SK-N-SH (cell line): ENCODE measurements at regions not wholly inside any gene's neighbourhood (a gene's known extent, or its start where the extent isn't known, plus 50 kb on each side); places are given as distances from the start of the nearest gene placed in this dataset.

Source experiments
- CTCF ChIA-PET: fragments of 300-600, 350-600 bp; formaldehyde crosslinking; extraction: SDS; loops from one replicate; lab custom pipeline; 2021; lab: Yijun Ruan, JAX
- POLR2A ChIA-PET: fragments of 350-600 bp; sonication (Branson Sonifier 250); formaldehyde crosslinking; extraction: SDS; loops from one replicate; lab custom pipeline; 2020; ENCODE audit warnings: antibody characterized with exemption, inconsistent platforms; lab: Yijun Ruan, JAX
- DNase-seq: peaks from one replicate; pipeline ENCODE4 v3.0.0; 2012
- H2AFZ ChIP-seq: fragments of 200-600 bp; sonication (generic); 2 replicates; pipeline ENCODE4 v1.8.1; 2016; ENCODE audit warnings: antibody characterized with exemption, mild to moderate bottlenecking, low read depth
- H3F3A ChIP-seq: fragments of 200-600 bp; sonication (generic); replicated peaks from 2 replicates; pipeline ENCODE3; 2016; ENCODE audit warnings: antibody characterized with exemption, mild to moderate bottlenecking; ENCODE audit not compliant: insufficient read depth
- H3K27ac ChIP-seq, 2 experiments: fragments of 200-500 bp in 1 of 2; fragments of 200-600 bp in 1 of 2; sonication (Bioruptor generic) in 1 of 2; sonication (generic), shearing (Covaris generic) in 1 of 2; 2 replicates each; pipeline versions ENCODE4 v1.5.1 to v1.6.1; 2014 to 2016; ENCODE audit warnings: low read depth in 2 of 2, inconsistent platforms in 1 of 2, low read length in 1 of 2, mild to moderate bottlenecking in 1 of 2, mixed read lengths in 1 of 2
- H3K27me3 ChIP-seq: fragments of 200-600 bp; sonication (generic), shearing (Covaris generic); 2 replicates; pipeline ENCODE4 v1.6.1; 2016; ENCODE audit warnings: mixed run types; ENCODE audit not compliant: insufficient read depth
- H3K36me3 ChIP-seq, 2 experiments: fragments of 200-500 bp in 1 of 2; fragments of 200-600 bp in 1 of 2; sonication (Bioruptor generic) in 1 of 2; sonication (generic) in 1 of 2; replicated peaks in 1 of 2; 2 replicates each; pipeline versions ENCODE3 to v1.5.1; 2014 to 2016; ENCODE audit warnings: low read length in 1 of 2, mild to moderate bottlenecking in 1 of 2; ENCODE audit not compliant: insufficient read depth in 2 of 2, control insufficient read depth in 1 of 2
- H3K4me1 ChIP-seq, 2 experiments: fragments of 200-500 bp in 1 of 2; fragments of 200-600 bp in 1 of 2; sonication (Bioruptor generic) in 1 of 2; sonication (generic), shearing (Covaris generic) in 1 of 2; 2 replicates each; pipeline versions ENCODE4 v1.5.1 to v1.6.1; 2014 to 2016; ENCODE audit warnings: low read depth in 1 of 2, low read length in 1 of 2, mixed run types in 1 of 2; ENCODE audit not compliant: insufficient read depth in 2 of 2, control insufficient read depth in 1 of 2
- H3K4me2 ChIP-seq: fragments of 200-600 bp; sonication (generic), shearing (Covaris generic); 2 replicates; pipeline ENCODE4 v1.6.1; 2017; ENCODE audit warnings: mixed run types
- H3K4me3 ChIP-seq, 2 experiments: fragments of 200-500 bp in 1 of 2; fragments of 200-600 bp in 1 of 2; sonication (Bioruptor generic) in 1 of 2; sonication (generic), shearing (Covaris generic) in 1 of 2; 2 replicates each; pipeline versions ENCODE4 v1.5.1 to v1.8.1; 2014 to 2016; ENCODE audit warnings: low read depth in 2 of 2, inconsistent platforms in 1 of 2, low read length in 1 of 2, mild to moderate bottlenecking in 1 of 2, mixed read lengths in 1 of 2, moderate library complexity in 1 of 2
- H3K79me2 ChIP-seq: fragments of 200-600 bp; sonication (generic); 2 replicates; pipeline ENCODE4 v1.8.1; 2017; ENCODE audit warnings: mild to moderate bottlenecking; ENCODE audit not compliant: insufficient read depth
- H3K9ac ChIP-seq: fragments of 200-600 bp; sonication (generic); 2 replicates; pipeline ENCODE4 v1.6.1; 2017; ENCODE audit warnings: mixed run types
- H3K9me2 ChIP-seq: fragments of 200-600 bp; sonication (generic); 2 replicates; pipeline ENCODE4 v1.6.1; 2017; ENCODE audit warnings: mixed run types
- H3K9me3 ChIP-seq: fragments of 200-600 bp; sonication (generic); 2 replicates; pipeline ENCODE4 v1.6.1; 2017; ENCODE audit warnings: mixed run types, mild to moderate bottlenecking, moderate library complexity
- H4K20me1 ChIP-seq: fragments of 200-600 bp; sonication (generic); 2 replicates; pipeline ENCODE4 v1.6.1; 2017; ENCODE audit warnings: mild to moderate bottlenecking, mixed run types; ENCODE audit not compliant: insufficient read depth
- FOSL2 ChIP-seq: IDR thresholded peaks from 2 replicates; pipeline ENCODE4 v1.4.0; 2012; ENCODE audit warnings: low read depth, mild to moderate bottlenecking, moderate library complexity, borderline replicate concordance
- FOXM1 ChIP-seq: IDR thresholded peaks from 2 replicates; pipeline ENCODE4 v1.4.0; 2012; ENCODE audit warnings: low read depth, mild to moderate bottlenecking
- GABPA ChIP-seq: IDR thresholded peaks from 2 replicates; pipeline ENCODE4 v1.4.0; 2012; ENCODE audit warnings: low read depth, mild to moderate bottlenecking
- JUND ChIP-seq: IDR thresholded peaks from 2 replicates; pipeline ENCODE4 v1.4.0; 2012
- MEF2A ChIP-seq: IDR thresholded peaks from 2 replicates; pipeline ENCODE4 v1.4.0; 2012; ENCODE audit warnings: low read depth, borderline replicate concordance
- NFIC ChIP-seq: IDR thresholded peaks from 2 replicates; pipeline ENCODE4 v1.4.0; 2012; ENCODE audit warnings: borderline replicate concordance
- RAD21 ChIP-seq: IDR thresholded peaks from 2 replicates; pipeline ENCODE4 v1.6.1; 2012; ENCODE audit warnings: mild to moderate bottlenecking, low read length
- REST ChIP-seq: IDR thresholded peaks from 2 replicates; pipeline ENCODE4 v1.6.1; 2012; ENCODE audit warnings: mild to moderate bottlenecking, low read depth, low read length, moderate library complexity
- RFX5 ChIP-seq: IDR thresholded peaks from 2 replicates; pipeline ENCODE4 v1.6.1; 2012; ENCODE audit warnings: mild to moderate bottlenecking, improper control_type of control experiment, low read length
- RXRA ChIP-seq: IDR thresholded peaks from 2 replicates; pipeline ENCODE4 v1.4.0; 2012; ENCODE audit warnings: low read depth, mild to moderate bottlenecking, borderline replicate concordance
- SIN3A ChIP-seq: IDR thresholded peaks from 2 replicates; pipeline ENCODE4 v1.6.1; 2012; ENCODE audit warnings: low read depth, mild to moderate bottlenecking, low read length, moderate library complexity, borderline replicate concordance
- SMC3 ChIP-seq: IDR thresholded peaks from 2 replicates; pipeline ENCODE4 v1.6.1; 2012; ENCODE audit warnings: low read depth, low read length, improper control_type of control experiment
- TEAD4 ChIP-seq: IDR thresholded peaks from 2 replicates; pipeline ENCODE4 v1.4.0; 2012; ENCODE audit warnings: mild to moderate bottlenecking, borderline replicate concordance; ENCODE audit not compliant: insufficient read depth
- USF2 ChIP-seq: fragments of 150-350 bp; IDR thresholded peaks from 2 replicates; pipeline ENCODE4 v1.6.1; 2017; ENCODE audit warnings: antibody characterized with exemption, low read length, low read depth, borderline replicate concordance
- ZBTB33 ChIP-seq: IDR thresholded peaks from 2 replicates; pipeline ENCODE4 v1.4.0; 2012; ENCODE audit warnings: low read depth, borderline replicate concordance
- WGBS: methylation state at CpG from one replicate; pipeline ENCODE4 v1.1.6; 2017; ENCODE audit warnings: low lambda C conversion rate; 5-methylcytosine and 5-hydroxymethylcytosine counted together

- Histone ChIP-seq H3F3A (no peaks in the 10 kb centered on the region), H3K9ac (no peak overlapping the region), H3K9me2 (no peaks in the 10 kb centered on the region), H3K4me3 (no peak overlapping the region), H3K9me3 (no peaks in the 10 kb centered on the region), H4K20me1 (no peaks in the 10 kb centered on the region), H3K36me3 (no peaks in the 10 kb centered on the region), H3K27me3 (no peaks in the 10 kb centered on the region), H3K79me2 (no peaks in the 10 kb centered on the region), H3K4me1 (peaks cover 0 to 16% of the 10 kb centered on the region in 2 experiments; a peak in 1 of 4 replicates), H3K27ac (no peak overlapping the region), H2AFZ (no peak overlapping the region), H3K4me2 (no peak overlapping the region)
- no peak for DNase-seq
- WGBS: 66% methylated on average over 6 of the region's 6 CpGs
- CTCF ChIA-PET: no interaction called here
- TF ChIP-seq JUND: no peak
- no peak for TF ChIP-seq TEAD4
- no peak for TF ChIP-seq RFX5
- no peak for TF ChIP-seq RXRA
- TF ChIP-seq GABPA: no peak
- TF ChIP-seq NFIC: no peak
- TF ChIP-seq FOXM1: no peak
- TF ChIP-seq USF2: no peak
- no peak for TF ChIP-seq REST
- no peak for TF ChIP-seq SIN3A
- TF ChIP-seq FOSL2: no peak
- TF ChIP-seq ZBTB33: no peak
- no peak for TF ChIP-seq MEF2A
- TF ChIP-seq SMC3: no peak
- no peak for TF ChIP-seq RAD21
- POLR2A ChIA-PET: no interaction called here
These were observed 86.9 kb upstream of the FRMD1 start for GRCh38 chr6:168165891-168166290.
